B cell (primary cell): ENCODE measurements at regions not wholly inside any gene's neighbourhood (a gene's known extent, or its start where the extent isn't known, plus 50 kb on each side); places are given as distances from the start of the nearest gene placed in this dataset.

Experiments
- ATAC-seq: fragments of 200-7000 bp; cut with Tn5 transposase; one replicate; pipeline ENCODE4 v1.10.0; 2021; ENCODE audit warnings: low read depth, mild to moderate bottlenecking, moderate number of reproducible peaks, moderate library complexity
- CTCF ChIA-PET: fragments of 350-600 bp; sonication (Branson Sonifier 250); formaldehyde crosslinking; loops from one replicate; lab custom pipeline; 2021; ENCODE audit warnings: antibody characterized with exemption, inconsistent platforms; lab: Charles Lee
- POLR2A ChIA-PET: fragments of 350-600 bp; sonication (Branson Sonifier 250); formaldehyde crosslinking; loops from one replicate; lab custom pipeline; 2021; ENCODE audit warnings: antibody characterized with exemption; lab: Charles Lee
- DNase-seq: peaks from one replicate; pipeline ENCODE4 v3.0.0; 2013
- H2AFZ ChIP-seq: 2 replicates; pipeline ENCODE4 v1.6.1; 2012; ENCODE audit warnings: mild to moderate bottlenecking, low read depth, low read length; ENCODE audit not compliant: insufficient read depth, poor library complexity, severe bottlenecking
- H3K27ac ChIP-seq, 2 donors: 1 replicate in 1 of 2; 2 replicates in 1 of 2; pipeline ENCODE4 v1.5.1; 2012 to 2013; ENCODE audit warnings: low read length in 2 of 2, mild to moderate bottlenecking in 2 of 2, moderate library complexity in 1 of 2
- H3K27me3 ChIP-seq, 4 experiments: fragments of 200-600 bp in 1 of 4; sonication (generic) in 1 of 4; replicated peaks in 1 of 4; 1 replicate in 2 of 4; 2 replicates in 2 of 4; pipeline versions ENCODE4 v1.6.1 to v1.7.0; 2013 to 2016; ENCODE audit warnings: low read length in 3 of 4, mild to moderate bottlenecking in 2 of 4, mixed read lengths in 1 of 4, moderate library complexity in 1 of 4; ENCODE audit not compliant: insufficient read depth in 4 of 4, control insufficient read depth in 3 of 4; ENCODE audit errors: control extremely low read depth in 1 of 4
- H3K36me3 ChIP-seq, 2 experiments: replicated peaks in 1 of 2; 1 replicate in 1 of 2; 2 replicates in 1 of 2; pipeline versions ENCODE4 v1.6.1 to v1.7.1; 2013; ENCODE audit warnings: low read length in 1 of 2; ENCODE audit not compliant: insufficient read depth in 2 of 2, control insufficient read depth in 1 of 2; ENCODE audit errors: control extremely low read depth in 1 of 2, extremely low read depth in 1 of 2
- H3K4me1 ChIP-seq, 2 donors: fragments of 200-600 bp in 1 of 2; sonication (generic) in 1 of 2; 1 replicate in 1 of 2; 2 replicates in 1 of 2; pipeline versions ENCODE4 v1.5.1 to v1.6.1; 2013 to 2017; ENCODE audit warnings: low read length in 2 of 2; ENCODE audit not compliant: control insufficient read depth in 2 of 2, insufficient read depth in 2 of 2
- H3K4me2 ChIP-seq: replicated peaks from 2 replicates; pipeline ENCODE3; 2012; ENCODE audit warnings: mild to moderate bottlenecking, low read depth, low read length; ENCODE audit not compliant: poor library complexity, severe bottlenecking
- H3K4me3 ChIP-seq, 5 experiments: fragments of 200-600 bp in 1 of 5; sonication (generic) in 1 of 5; 1 replicate in 3 of 5; 2 replicates in 2 of 5; pipeline versions ENCODE4 v1.5.1 to v1.7.0; 2011 to 2016; ENCODE audit warnings: low read length in 4 of 5, mild to moderate bottlenecking in 4 of 5, low read depth in 2 of 5, control low read depth in 1 of 5, moderate library complexity in 1 of 5; ENCODE audit not compliant: insufficient read depth in 1 of 5; ENCODE audit errors: control extremely low read depth in 1 of 5, extremely low read depth in 1 of 5
- H3K79me2 ChIP-seq: fragments of 200-600 bp; sonication (generic); one replicate; pipeline ENCODE4 v1.6.0; 2016; ENCODE audit warnings: low read length; ENCODE audit not compliant: control insufficient read depth, insufficient read depth
- H3K9ac ChIP-seq: fragments of 200-600 bp; sonication (generic); 2 replicates; pipeline ENCODE4 v1.6.1; 2017; ENCODE audit warnings: mild to moderate bottlenecking, low read length, moderate library complexity
- H3K9me3 ChIP-seq, 3 donors: one replicate each; pipeline versions ENCODE4 v1.6.1 to v1.7.1; 2013; ENCODE audit warnings: low read length in 2 of 3; ENCODE audit not compliant: control insufficient read depth in 2 of 3, insufficient read depth in 1 of 3; ENCODE audit errors: control extremely low read depth in 1 of 3
- H4K20me1 ChIP-seq: 2 replicates; pipeline ENCODE4 v1.6.0; 2012; ENCODE audit warnings: mild to moderate bottlenecking, low read length; ENCODE audit not compliant: insufficient read depth, control insufficient read depth, poor library complexity, severe bottlenecking
- H3K27ac Mint-ChIP-seq: one replicate; pipeline ENCODE4 v1.8.0; 2021; ENCODE audit warnings: mixed read lengths
- H3K27me3 Mint-ChIP-seq: one replicate; pipeline ENCODE4 v1.8.0; 2021; ENCODE audit warnings: mixed read lengths
- H3K4me1 Mint-ChIP-seq: one replicate; pipeline ENCODE4 v1.8.0; 2021; ENCODE audit warnings: mixed read lengths
- H3K4me3 Mint-ChIP-seq: one replicate; pipeline ENCODE4 v1.8.0; 2021; ENCODE audit warnings: mixed read lengths
- H3K9me3 Mint-ChIP-seq: one replicate; pipeline ENCODE4 v1.8.0; 2022; ENCODE audit warnings: mixed read lengths; ENCODE audit not compliant: insufficient read depth
- CTCF ChIP-seq: fragments of 200-600 bp; IDR thresholded peaks from one replicate; pipeline ENCODE4 v1.8.0; 2022; ENCODE audit warnings: antibody characterized with exemption, mild to moderate bottlenecking
- EZH2 ChIP-seq: IDR thresholded peaks from 2 replicates; pipeline ENCODE4 v1.6.1; 2012; ENCODE audit warnings: borderline replicate concordance, low read depth, mild to moderate bottlenecking, moderate library complexity, low read length; ENCODE audit not compliant: insufficient read depth, poor library complexity, severe bottlenecking
- WGBS: methylation state at CpG from one replicate; pipeline ENCODE4 v1.1.5; 2013; ENCODE audit warnings: missing lambda C conversion rate; ENCODE audit not compliant: insufficient coverage; 5-methylcytosine and 5-hydroxymethylcytosine counted together
- intact Hi-C: fragments of 100-400 bp; cut with micrococcal nuclease; formaldehyde crosslinking; loops from one replicate; pipeline ENCODE4 v1.10.0; 2022

GRCh38 chr3:72483554-72484104 lies 364.6 kb downstream of the SHQ1 start:
- Histone ChIP-seq H3K9ac (peak overlapping the region; percentile 64), H2AFZ (peak overlapping the region; percentile 56), H3K4me3 (no peak overlapping the region), H3K27ac (no peak overlapping the region), H3K9me3 (peaks cover 0 to 3% (median 0%) of the 10 kb centered on the region in 3 donors), H4K20me1 (no peaks in the 10 kb centered on the region), H3K27me3 (peaks cover 0 to 10% (median 0%) of the 10 kb centered on the region in 4 experiments), H3K79me2 (no peaks in the 10 kb centered on the region), H3K4me2 (peak overlapping the region; percentile 75), H3K36me3 (no peaks in the 10 kb centered on the region), H3K4me1 (peaks cover 10% of the 10 kb centered on the region in 2 donors)
- Mint-ChIP-seq H3K27ac (no peak overlapping the region), H3K4me1 (peaks cover 21% of the 10 kb centered on the region), H3K9me3 (peaks cover 8% of the 10 kb centered on the region), H3K27me3 (peaks cover 23% of the 10 kb centered on the region), H3K4me3 (no peak overlapping the region)
- ChIA-PET CTCF (interaction anchor here (1.6 kb wide), 1 partner anchor 608 kb away, joined by 4 read pairs; no protein-coding TSS in a partner anchor), POLR2A (no interaction called here)
- intact Hi-C loops: loop anchor here (5.0 kb wide), 1 partner anchor 56 kb away; no protein-coding TSS in a partner anchor
- no peak for TF ChIP-seq CTCF
- TF ChIP-seq EZH2: no peak
- WGBS: no CpG with 5 or more reads among the region's 3 CpGs
- no peak for ATAC-seq
- DNase-seq: no peak

- peak overlapping the region in 1 of 2 donors; percentile 2 for H3K27ac ChIP-seq
- TF ChIP-seq CTCF (no peak), EZH2 (no peak)
- H3K4me2 ChIP-seq: peak overlapping the region; percentile 75
- H3K9ac ChIP-seq: peak overlapping the region; percentile 64
- WGBS: 0% methylated on average over 10 of the region's 12 CpGs
- intact Hi-C loops: loop anchor here (5.0 kb wide), 1 partner anchor 55 kb away; no protein-coding TSS in a partner anchor
- H3K79me2 ChIP-seq: no peaks in the 10 kb centered on the region
- H3K4me3 Mint-ChIP-seq: peak overlapping the region; percentile 81
- ChIA-PET CTCF (interaction anchor here (1.1 to 1.6 kb wide), 2 partner anchors 12 to 607 kb away, joined by 4 to 6 read pairs; no protein-coding TSS in a partner anchor), POLR2A (interaction anchor here (0.7 kb wide), 1 partner anchor 11 kb away, joined by 7 read pairs; no protein-coding TSS in a partner anchor)
- H3K27me3 ChIP-seq: peaks cover 0 to 10% (median 0%) of the 10 kb centered on the region in 4 experiments
- H3K4me3 ChIP-seq: peak overlapping the region in 4 of 5 experiments; percentile 1 to 69 (median 50)
- H3K4me1 ChIP-seq: peaks cover 10% of the 10 kb centered on the region in 2 donors
- peaks cover 0 to 3% (median 0%) of the 10 kb centered on the region in 3 donors for H3K9me3 ChIP-seq
- H2AFZ ChIP-seq: peak overlapping the region; percentile 56
- H3K9me3 Mint-ChIP-seq: peaks cover 8% of the 10 kb centered on the region
- H3K27me3 Mint-ChIP-seq: peaks cover 20% of the 10 kb centered on the region
- H3K36me3 ChIP-seq: no peaks in the 10 kb centered on the region
- H4K20me1 ChIP-seq: no peaks in the 10 kb centered on the region
- ATAC-seq: peak; percentile 68
- peak overlapping the region; percentile 47 for H3K27ac Mint-ChIP-seq
- peak; percentile 46 for DNase-seq
- peaks cover 18% of the 10 kb centered on the region for H3K4me1 Mint-ChIP-seq
These were observed 365.5 kb downstream of the SHQ1 start for GRCh38 chr3:72482589-72483321.
